ENCODE measurements at regions not wholly inside any gene's neighbourhood (a gene's known extent, or its start where the extent isn't known, plus 50 kb on each side); places are given as distances from the start of the nearest gene placed in this dataset.

- Histone ChIP-seq H3K36me3 (no peaks in the 10 kb centered on the region), H3K4me3 (no peak overlapping the region), H3K9me3 (no peaks in the 10 kb centered on the region), H3K27ac (no peak overlapping the region), H3K27me3 (no peaks in the 10 kb centered on the region), H3K4me1 (no peaks in the 10 kb centered on the region)
- TF ChIP-seq CTCF (IDR thresholded peaks at IDR 0.05), result no peak
- DNase-seq (ENCODE audit: low spot score), result no peak
Measured at GRCh38 chr5:39726467-39726866, 301.7 kb upstream of the DAB2 start.

- TF ChIP-seq CTCF (IDR thresholded peaks at IDR 0.05), result no peak
- no peak overlapping the region for H3K4me3 ChIP-seq
- H3K27me3 ChIP-seq, result no peaks in the 10 kb centered on the region
- no peaks in the 10 kb centered on the region for H3K36me3 ChIP-seq
- no peak for DNase-seq (ENCODE audit: low spot score)
- no peak overlapping the region for H3K27ac ChIP-seq
- H3K9me3 ChIP-seq, result no peaks in the 10 kb centered on the region
- no peaks in the 10 kb centered on the region for H3K4me1 ChIP-seq
Measured at GRCh38 chr5:39721394-39721793, 296.6 kb upstream of the DAB2 start.

DNA sequence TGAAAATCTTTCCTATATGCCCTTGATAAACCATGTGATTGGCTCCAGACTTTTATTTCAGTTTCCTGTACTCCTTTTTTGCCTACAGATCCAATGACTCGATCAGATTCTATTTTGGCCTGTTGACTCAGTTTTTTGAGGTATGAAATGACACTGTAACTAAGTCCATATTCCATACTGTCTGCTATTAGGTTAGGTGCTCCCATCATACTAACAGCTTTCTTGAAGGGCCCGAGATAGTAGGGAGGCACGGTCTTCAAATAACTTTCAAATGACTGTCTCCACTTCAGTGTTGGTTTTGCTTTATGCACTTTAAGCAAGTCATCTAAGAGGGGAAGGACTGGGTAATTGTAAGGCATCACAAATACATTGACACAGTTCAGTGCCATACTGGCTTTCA is 295.4 kb upstream of the DAB2 start:
- Histone ChIP-seq H3K4me1 (no peaks in the 10 kb centered on the region), H3K36me3 (no peaks in the 10 kb centered on the region), H3K9me3 (no peaks in the 10 kb centered on the region), H3K4me3 (no peak overlapping the region), H3K27ac (no peak overlapping the region), H3K27me3 (no peaks in the 10 kb centered on the region)
- TF ChIP-seq CTCF (IDR thresholded peaks at IDR 0.05), result no peak
- no peak for DNase-seq (ENCODE audit: low spot score)

GRCh38 chr5:39717176-39717897 is 292.6 kb upstream of the DAB2 start:
- TF ChIP-seq CTCF (IDR thresholded peaks at IDR 0.05), result no peak
- no peak overlapping the region for H3K27ac ChIP-seq
- H3K9me3 ChIP-seq, result no peaks in the 10 kb centered on the region
- no peak overlapping the region for H3K4me3 ChIP-seq
- no peaks in the 10 kb centered on the region for H3K36me3 ChIP-seq
- no peaks in the 10 kb centered on the region for H3K4me1 ChIP-seq
- H3K27me3 ChIP-seq, result no peaks in the 10 kb centered on the region
- DNase-seq (ENCODE audit: low spot score), result no peak

DNA sequence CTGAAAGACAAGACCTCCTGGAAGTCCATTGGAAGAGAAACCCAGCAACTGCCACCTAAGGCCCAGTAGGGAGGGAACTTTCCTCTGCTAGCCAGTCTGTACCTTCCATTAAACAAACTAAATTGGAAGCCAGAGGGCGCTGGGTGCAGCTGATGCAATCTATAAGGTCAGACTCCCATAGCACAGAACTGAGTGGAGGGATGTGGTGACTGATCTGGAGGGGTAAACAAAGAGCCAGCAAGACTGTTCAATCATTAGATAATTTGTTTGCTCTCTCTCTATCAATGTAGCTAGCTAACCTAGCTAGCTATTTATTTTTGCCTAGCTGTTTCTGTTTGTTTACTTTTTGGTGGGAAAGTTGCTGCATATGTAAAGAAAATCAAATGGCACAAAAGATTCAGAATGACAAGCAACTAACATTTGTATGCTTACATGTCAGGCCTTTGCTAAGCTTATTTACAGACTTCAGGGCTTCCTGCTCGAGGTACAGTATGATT is 291.8 kb upstream of the DAB2 start:
- no peak overlapping the region for H3K27ac ChIP-seq
- no peak for DNase-seq (ENCODE audit: low spot score)
- H3K4me1 ChIP-seq, result no peaks in the 10 kb centered on the region
- no peaks in the 10 kb centered on the region for H3K36me3 ChIP-seq
- no peaks in the 10 kb centered on the region for H3K9me3 ChIP-seq
- H3K27me3 ChIP-seq, result no peaks in the 10 kb centered on the region
- no peak overlapping the region for H3K4me3 ChIP-seq
- peak in 1 of 2 donors; percentile 44 for TF ChIP-seq CTCF (IDR thresholded peaks at IDR 0.05)

Measured in right atrium auricular region (tissue), 2 donors.